Activated CD8-positive, alpha-beta memory T cell treated with anti-CD3 and anti-CD28 coated beads, Interleukin-2, amount 10 ng/mL, durations not matched to agents 7 days and 5 days (primary cell): ENCODE measurements at regions not wholly inside any gene's neighbourhood (a gene's known extent, or its start where the extent isn't known, plus 50 kb on each side); places are given as distances from the start of the nearest gene placed in this dataset.
"Not testable (repeated sequence)": the region's sequence is repeated elsewhere in the genome, so short reads cannot be mapped to it uniquely, and the experiment has no call there.

Experiments used
- ATAC-seq: fragments of 150-1000 bp; cut with Tn5 transposase; one replicate; pipeline ENCODE4 v1.10.0; 2021; ENCODE audit warnings: moderate library complexity
- CTCF ChIA-PET: fragments of 350-600 bp; sonication (Branson Sonifier 250); formaldehyde crosslinking; loops from one replicate; lab custom pipeline; 2021; ENCODE audit warnings: antibody characterized with exemption; lab: Charles Lee
- DNase-seq: peaks from one replicate; pipeline ENCODE4 v3.0.0-alpha.2; 2020
- H3K27ac Mint-ChIP-seq: one replicate; pipeline ENCODE4 v1.8.0; 2021; ENCODE audit warnings: mild to moderate bottlenecking, mixed read lengths
- H3K27me3 Mint-ChIP-seq: one replicate; pipeline ENCODE4 v1.8.0; 2021; ENCODE audit warnings: mixed read lengths
- H3K36me3 Mint-ChIP-seq: one replicate; pipeline ENCODE4 v1.8.0; 2021; ENCODE audit warnings: mild to moderate bottlenecking, mixed read lengths
- H3K4me1 Mint-ChIP-seq: one replicate; pipeline ENCODE4 v1.8.0; 2021; ENCODE audit warnings: mixed read lengths
- H3K4me3 Mint-ChIP-seq: one replicate; pipeline ENCODE4 v1.8.0; 2021; ENCODE audit warnings: mild to moderate bottlenecking, moderate library complexity, mixed read lengths
- H3K9me3 Mint-ChIP-seq: one replicate; pipeline ENCODE4 v1.8.0; 2022; ENCODE audit warnings: low read depth, mixed read lengths

DNA sequence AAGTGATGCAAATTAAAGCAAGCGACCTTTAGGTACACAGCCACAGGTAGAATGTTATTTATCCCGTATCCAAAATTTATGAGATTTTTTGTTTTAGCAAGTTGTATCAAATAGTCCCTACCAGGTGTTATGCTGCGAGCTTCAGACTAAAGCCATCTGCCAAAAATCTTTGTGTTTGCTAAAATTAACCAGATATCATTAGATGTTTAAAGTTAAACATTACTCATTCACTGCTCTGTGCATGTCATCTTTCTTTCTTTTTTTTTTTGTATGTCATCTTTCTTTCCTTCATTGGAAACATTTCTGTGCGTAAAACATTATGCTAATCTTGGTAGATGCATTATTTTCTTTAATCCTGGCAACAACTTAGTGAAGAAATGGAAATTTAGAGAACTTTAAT, 173.1 kb downstream of the FHIP1A start:
- DNase-seq (no peak), ATAC-seq (no peak)
- CTCF ChIA-PET, result no interaction called here
- Mint-ChIP-seq H3K4me1 (no peaks in the 10 kb centered on the region), H3K4me3 (no peak overlapping the region), H3K9me3 (no peaks in the 10 kb centered on the region), H3K36me3 (no peaks in the 10 kb centered on the region), H3K27ac (no peak overlapping the region), H3K27me3 (peaks cover 25% of the 10 kb centered on the region)

DNA sequence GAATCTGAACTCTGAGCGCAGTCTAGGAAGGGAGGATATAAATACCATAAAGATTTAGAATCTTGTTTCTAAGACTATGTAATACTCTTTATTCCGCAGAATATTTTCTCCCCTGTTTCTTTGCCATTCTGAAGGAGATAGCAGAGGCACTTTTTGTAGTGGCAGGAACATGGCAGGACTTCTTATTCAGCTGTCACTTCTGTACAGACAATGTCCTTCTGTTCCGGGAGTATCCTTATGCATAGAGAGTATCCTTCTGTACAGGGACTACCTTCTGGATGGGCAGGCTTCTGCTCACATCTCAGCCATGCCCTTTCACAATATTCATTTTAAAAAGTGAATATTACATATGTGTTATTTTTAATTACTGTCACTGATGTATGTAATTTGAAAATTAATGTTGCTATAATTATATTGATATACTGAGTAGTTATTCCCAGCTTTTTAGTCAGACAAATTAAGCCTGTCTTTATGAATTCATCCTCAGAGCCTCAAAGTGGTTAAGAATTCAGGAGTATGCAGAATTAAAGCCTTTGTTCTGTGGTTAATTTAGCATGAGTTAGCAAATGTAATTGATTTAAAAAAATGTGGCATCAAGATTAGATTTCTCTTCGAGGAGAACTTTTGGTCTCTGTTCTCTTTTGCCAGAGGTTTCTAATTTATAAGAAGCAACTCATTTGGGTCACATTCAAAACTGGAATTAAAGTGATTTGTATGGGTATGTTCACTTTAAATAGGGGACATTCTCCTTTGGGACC, 174.4 kb downstream of the FHIP1A start:
- Mint-ChIP-seq H3K27ac (no peak overlapping the region), H3K36me3 (no peaks in the 10 kb centered on the region), H3K4me1 (no peaks in the 10 kb centered on the region), H3K27me3 (peaks cover 21% of the 10 kb centered on the region), H3K4me3 (no peak overlapping the region), H3K9me3 (no peaks in the 10 kb centered on the region)
- CTCF ChIA-PET, result no interaction called here
- no peak for ATAC-seq
- no peak for DNase-seq

DNA sequence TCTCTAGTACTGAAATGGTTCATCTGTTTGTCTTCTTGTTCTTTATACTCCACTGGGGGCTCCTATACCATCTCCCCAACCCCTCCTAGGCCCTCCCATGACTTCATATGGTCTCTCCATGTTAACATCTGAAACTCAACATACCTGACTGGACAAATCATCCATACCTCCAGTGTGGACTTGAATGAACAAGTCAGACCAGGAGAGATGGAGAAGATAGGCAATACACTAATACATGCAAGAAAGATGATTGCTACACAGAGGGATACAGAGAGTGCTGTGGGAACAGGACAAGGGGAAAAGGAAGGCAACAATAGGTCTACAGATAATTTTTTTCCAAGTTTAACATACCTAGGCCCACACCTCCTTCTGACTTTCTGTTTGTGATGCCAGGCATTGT, 175.1 kb downstream of the FHIP1A start:
- DNase-seq (no peak), ATAC-seq (no peak)
- no peak overlapping the region for H3K4me3 Mint-ChIP-seq
- H3K9me3 Mint-ChIP-seq, result no peaks in the 10 kb centered on the region
- H3K36me3 Mint-ChIP-seq, result no peaks in the 10 kb centered on the region
- peaks cover 25% of the 10 kb centered on the region for H3K27me3 Mint-ChIP-seq
- CTCF ChIA-PET, result interaction anchor here (1.0 kb wide), 1 partner anchor 218 kb away, joined by 4 read pairs; no protein-coding TSS in a partner anchor
- no peaks in the 10 kb centered on the region for H3K4me1 Mint-ChIP-seq
- no peak overlapping the region for H3K27ac Mint-ChIP-seq

DNA sequence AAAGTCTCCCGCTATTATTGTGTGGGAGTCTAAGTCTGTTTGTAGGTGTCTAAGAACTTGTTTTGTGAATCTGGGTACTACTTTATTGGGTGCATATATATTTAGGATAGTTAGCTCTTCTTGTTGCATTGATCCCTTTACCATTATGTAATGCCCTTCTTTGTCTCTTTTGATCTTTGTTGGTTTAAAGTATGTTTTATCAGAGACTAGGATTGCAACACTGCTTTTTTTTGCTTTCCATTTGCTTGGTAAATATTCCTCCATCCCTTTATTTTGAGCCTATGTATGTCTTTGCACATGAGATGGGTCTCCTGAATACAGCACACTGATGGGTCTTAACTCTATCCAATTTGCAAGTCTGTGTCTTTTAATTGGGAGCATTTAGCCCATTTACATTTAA, 165.2 kb downstream of the GATB start:
- H3K4me3 Mint-ChIP-seq, H3K27ac Mint-ChIP-seq, H3K27me3 Mint-ChIP-seq, H3K9me3 Mint-ChIP-seq, DNase-seq, ATAC-seq, CTCF ChIA-PET, H3K4me1 Mint-ChIP-seq, H3K36me3 Mint-ChIP-seq: not testable (repeated sequence)

GRCh38 chr4:151597691-151598090, 163.1 kb downstream of the GATB start:
- H3K36me3 Mint-ChIP-seq, DNase-seq, H3K9me3 Mint-ChIP-seq, ATAC-seq, H3K4me1 Mint-ChIP-seq, H3K27ac Mint-ChIP-seq, H3K4me3 Mint-ChIP-seq: not testable (repeated sequence)
- CTCF ChIA-PET, result interaction anchor here (0.6 kb wide), 1 partner anchor 10 kb away, joined by 3 read pairs; no protein-coding TSS in a partner anchor
- peaks cover 10% of the 10 kb centered on the region for H3K27me3 Mint-ChIP-seq

- peaks cover 18% of the 10 kb centered on the region for H3K27me3 Mint-ChIP-seq
- no peak for DNase-seq
- no peak overlapping the region for H3K27ac Mint-ChIP-seq
- no peak overlapping the region for H3K4me3 Mint-ChIP-seq
- CTCF ChIA-PET, result no interaction called here
- H3K36me3 Mint-ChIP-seq, result no peaks in the 10 kb centered on the region
- no peak for ATAC-seq
- H3K9me3 Mint-ChIP-seq, result no peaks in the 10 kb centered on the region
- no peaks in the 10 kb centered on the region for H3K4me1 Mint-ChIP-seq
Measured at GRCh38 chr4:151599863-151600262, 160.9 kb downstream of the GATB start.

GRCh38 chr4:151600432-151600831, 160.4 kb downstream of the GATB start:
- CTCF ChIA-PET, result no interaction called here
- no peaks in the 10 kb centered on the region for H3K4me1 Mint-ChIP-seq
- ATAC-seq (no peak), DNase-seq (no peak)
- H3K27me3 Mint-ChIP-seq, result peaks cover 18% of the 10 kb centered on the region
- no peaks in the 10 kb centered on the region for H3K9me3 Mint-ChIP-seq
- no peak overlapping the region for H3K27ac Mint-ChIP-seq
- no peak overlapping the region for H3K4me3 Mint-ChIP-seq
- H3K36me3 Mint-ChIP-seq, result no peaks in the 10 kb centered on the region

GRCh38 chr4:151603377-151603776, 157.4 kb downstream of the GATB start:
- no peak overlapping the region for H3K27ac Mint-ChIP-seq
- H3K27me3 Mint-ChIP-seq, result peaks cover 14% of the 10 kb centered on the region
- H3K36me3 Mint-ChIP-seq, result no peaks in the 10 kb centered on the region
- ATAC-seq (no peak), DNase-seq (no peak)
- H3K4me1 Mint-ChIP-seq, result no peaks in the 10 kb centered on the region
- H3K9me3 Mint-ChIP-seq, result no peaks in the 10 kb centered on the region
- CTCF ChIA-PET, result interaction anchor here (1.2 to 1.5 kb wide), 2 partner anchors 12 to 244 kb away, joined by 3 read pairs; no protein-coding TSS in a partner anchor
- H3K4me3 Mint-ChIP-seq, result no peak overlapping the region

DNA sequence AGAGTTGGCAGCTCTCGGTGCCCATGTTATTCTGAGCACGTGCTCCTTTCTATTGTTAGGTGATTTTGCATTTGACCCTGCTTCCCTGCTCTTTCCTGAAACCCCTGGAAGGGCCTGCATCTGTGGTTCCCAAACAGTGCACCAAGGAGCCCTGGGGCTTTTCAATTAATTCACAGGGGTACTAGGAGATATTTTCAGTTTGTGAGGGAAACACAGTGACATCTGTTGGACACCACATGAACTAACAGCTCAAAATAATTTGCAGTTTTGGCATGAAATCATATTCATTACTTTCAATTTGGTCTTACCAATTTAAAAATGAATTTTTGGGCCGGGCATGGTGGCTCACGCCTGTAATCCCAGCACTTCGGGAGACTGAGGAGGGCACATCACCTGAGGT, 156.6 kb downstream of the GATB start:
- no peak overlapping the region for H3K4me3 Mint-ChIP-seq
- ATAC-seq, result no peak
- H3K27me3 Mint-ChIP-seq, result peaks cover 13% of the 10 kb centered on the region
- H3K27ac Mint-ChIP-seq, result no peak overlapping the region
- CTCF ChIA-PET, result interaction anchor here (0.9 to 1.5 kb wide), 4 partner anchors 11 to 487 kb away, joined by 3 to 5 read pairs (median 3); no protein-coding TSS in a partner anchor
- no peaks in the 10 kb centered on the region for H3K4me1 Mint-ChIP-seq
- no peaks in the 10 kb centered on the region for H3K9me3 Mint-ChIP-seq
- no peak for DNase-seq
- H3K36me3 Mint-ChIP-seq, result no peaks in the 10 kb centered on the region

DNA sequence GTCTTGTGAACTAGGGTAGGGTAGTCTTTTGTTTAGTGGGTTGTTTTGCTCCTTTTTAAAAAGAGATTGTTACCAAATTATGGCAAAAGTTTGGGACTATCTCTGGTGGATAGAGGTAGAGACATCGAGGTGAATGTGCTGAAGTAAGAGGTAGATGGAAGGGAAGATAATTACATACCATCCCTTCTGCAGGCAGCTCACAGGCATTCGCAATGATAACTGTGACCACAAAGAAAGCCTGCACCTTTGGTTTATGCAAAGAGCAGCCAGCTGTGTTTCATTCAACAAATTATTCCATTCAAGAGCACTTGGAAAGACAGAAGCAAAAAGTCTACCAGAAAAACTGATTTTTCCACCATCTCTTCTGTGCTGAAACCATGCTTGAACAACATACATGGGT, 155.6 kb downstream of the GATB start:
- H3K4me1 Mint-ChIP-seq, result no peaks in the 10 kb centered on the region
- H3K9me3 Mint-ChIP-seq, result no peaks in the 10 kb centered on the region
- H3K4me3 Mint-ChIP-seq, result no peak overlapping the region
- peaks cover 12% of the 10 kb centered on the region for H3K27me3 Mint-ChIP-seq
- CTCF ChIA-PET, result interaction anchor here (1.3 kb wide), 1 partner anchor 488 kb away, joined by 5 read pairs; no protein-coding TSS in a partner anchor
- no peak overlapping the region for H3K27ac Mint-ChIP-seq
- H3K36me3 Mint-ChIP-seq, result no peaks in the 10 kb centered on the region
- DNase-seq, result no peak
- no peak for ATAC-seq

- H3K9me3 Mint-ChIP-seq, result no peaks in the 10 kb centered on the region
- no peaks in the 10 kb centered on the region for H3K4me1 Mint-ChIP-seq
- CTCF ChIA-PET, result no interaction called here
- H3K27me3 Mint-ChIP-seq, result peaks cover 15% of the 10 kb centered on the region
- H3K36me3 Mint-ChIP-seq, result no peaks in the 10 kb centered on the region
- no peak overlapping the region for H3K27ac Mint-ChIP-seq
- ATAC-seq, result no peak
- H3K4me3 Mint-ChIP-seq, result no peak overlapping the region
- DNase-seq, result no peak
Measured at GRCh38 chr4:151606061-151606460, 154.7 kb downstream of the GATB start.

GRCh38 chr4:151610229-151610628, 150.6 kb downstream of the GATB start:
- Mint-ChIP-seq H3K27ac (no peak overlapping the region), H3K36me3 (no peaks in the 10 kb centered on the region), H3K27me3 (peaks cover 7% of the 10 kb centered on the region), H3K4me3 (no peak overlapping the region), H3K4me1 (no peaks in the 10 kb centered on the region), H3K9me3 (no peaks in the 10 kb centered on the region)
- DNase-seq (no peak), ATAC-seq (no peak)
- CTCF ChIA-PET, result no interaction called here

DNA sequence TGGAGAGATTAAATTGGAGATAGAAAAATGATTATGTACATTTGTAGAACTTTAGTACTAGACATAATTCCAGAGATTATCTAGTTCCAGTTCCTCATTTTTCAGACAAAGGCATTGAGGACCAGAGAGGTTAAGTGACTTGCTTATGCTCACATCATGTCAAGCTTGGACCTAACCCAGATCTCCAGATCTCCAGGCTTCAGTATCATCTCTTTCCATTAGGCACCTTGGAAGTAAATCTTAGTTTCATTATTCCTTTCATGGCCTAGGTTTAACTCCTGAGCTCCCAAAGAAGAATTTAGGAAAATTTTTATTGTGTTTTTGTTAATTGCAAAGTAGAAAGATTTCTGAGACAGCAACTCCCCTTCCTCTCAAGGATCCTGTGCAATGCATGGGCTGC, 148.8 kb downstream of the GATB start:
- Mint-ChIP-seq H3K4me3 (no peak overlapping the region), H3K9me3 (no peaks in the 10 kb centered on the region), H3K27me3 (peaks cover 10% of the 10 kb centered on the region), H3K4me1 (no peaks in the 10 kb centered on the region), H3K27ac (no peak overlapping the region), H3K36me3 (no peaks in the 10 kb centered on the region)
- DNase-seq, result no peak
- CTCF ChIA-PET, result interaction anchor here (1.0 kb wide), 1 partner anchor 249 kb away, joined by 3 read pairs; no protein-coding TSS in a partner anchor
- no peak for ATAC-seq

- H3K27ac Mint-ChIP-seq, result no peak overlapping the region
- H3K4me3 Mint-ChIP-seq, result no peak overlapping the region
- CTCF ChIA-PET, result no interaction called here
- no peaks in the 10 kb centered on the region for H3K36me3 Mint-ChIP-seq
- peaks cover 10% of the 10 kb centered on the region for H3K27me3 Mint-ChIP-seq
- H3K9me3 Mint-ChIP-seq, result no peaks in the 10 kb centered on the region
- no peaks in the 10 kb centered on the region for H3K4me1 Mint-ChIP-seq
- DNase-seq (no peak), ATAC-seq (no peak)
Measured at GRCh38 chr4:151613290-151613689, 147.5 kb downstream of the GATB start.
